NCI-H1092 treated with DMSO at 0.1 percent for 48 hours (cell line): ENCODE measurements at regions not wholly inside any gene's neighbourhood (a gene's known extent, or its start where the extent isn't known, plus 50 kb on each side); places are given as distances from the start of the nearest gene placed in this dataset.
"Not testable (repeated sequence)": the region's sequence is repeated elsewhere in the genome, so short reads cannot be mapped to it uniquely, and the experiment has no call there.

Experiments used
- DNase-seq: peaks from one replicate; lab custom pipeline; 2025; lab: John Stamatoyannopoulos, UW

- DNase-seq = not testable (repeated sequence)
These were observed 538.1 kb downstream of the GOLGA6L6 start for GRCh38 chr15:20003471-20003870.

- DNase-seq = not testable (repeated sequence)
These were observed 539.0 kb downstream of the GOLGA6L6 start for GRCh38 chr15:20002560-20002959.

- not testable (repeated sequence) for DNase-seq
These were observed 544.9 kb downstream of the GOLGA6L6 start for GRCh38 chr15:19996574-19997194.

- not testable (repeated sequence) for DNase-seq
These were observed 546.3 kb downstream of the GOLGA6L6 start for GRCh38 chr15:19995296-19995695.

- no peak for DNase-seq
These were observed 549.2 kb downstream of the GOLGA6L6 start for GRCh38 chr15:19992428-19992827.

- DNase-seq = no peak
These were observed 553.4 kb downstream of the GOLGA6L6 start for GRCh38 chr15:19988094-19988660.

- peak; percentile 1 for DNase-seq
These were observed 554.1 kb downstream of the GOLGA6L6 start for GRCh38 chr15:19987389-19988048.

GRCh38 chr15:19984101-19984500 is 557.5 kb downstream of the GOLGA6L6 start:
- no peak for DNase-seq

- DNase-seq = no peak
These were observed 566.6 kb downstream of the GOLGA6L6 start for GRCh38 chr15:19974998-19975397.

- DNase-seq = no peak
These were observed 567.9 kb downstream of the GOLGA6L6 start for GRCh38 chr15:19973718-19974117.

- not testable (repeated sequence) for DNase-seq
These were observed 569.0 kb downstream of the GOLGA6L6 start for GRCh38 chr15:19972582-19972981.

GRCh38 chr15:19965574-19965973 is 576.0 kb downstream of the GOLGA6L6 start:
- not testable (repeated sequence) for DNase-seq

GRCh38 chr15:19964480-19964879 is 577.1 kb downstream of the GOLGA6L6 start:
- not testable (repeated sequence) for DNase-seq

- DNase-seq = no peak
These were observed 585.3 kb downstream of the GOLGA6L6 start for GRCh38 chr15:19956124-19956796.

GRCh38 chr15:19944261-19944888 is 597.2 kb downstream of the GOLGA6L6 start:
- no peak for DNase-seq

GRCh38 chr15:19943515-19943914 is 598.1 kb downstream of the GOLGA6L6 start:
- no peak for DNase-seq

GRCh38 chr15:19903281-19903680 is 638.3 kb downstream of the GOLGA6L6 start:
- DNase-seq = not testable (repeated sequence)

GRCh38 chr15:19902388-19902787 is 639.2 kb downstream of the GOLGA6L6 start:
- DNase-seq = not testable (repeated sequence)

- not testable (repeated sequence) for DNase-seq
These were observed 640.2 kb downstream of the GOLGA6L6 start for GRCh38 chr15:19901414-19901813.

- no peak for DNase-seq
These were observed 642.4 kb downstream of the GOLGA6L6 start for GRCh38 chr15:19899021-19899824.

GRCh38 chr15:19888811-19889210 is 652.8 kb downstream of the GOLGA6L6 start:
- not testable (repeated sequence) for DNase-seq
